Astrocyte of the spinal cord (primary cell): ENCODE measurements at regions not wholly inside any gene's neighbourhood (a gene's known extent, or its start where the extent isn't known, plus 50 kb on each side); places are given as distances from the start of the nearest gene placed in this dataset.
A peak's percentile ranks its signal among the peaks of the same experiment; 100 is the strongest.

ENCODE experiments used
- DNase-seq: peaks from one replicate; pipeline ENCODE4 v3.0.0; 2011; ENCODE audit warnings: low read depth, low spot score
- H3K4me3 ChIP-seq: 2 replicates; pipeline ENCODE4 v1.5.1; 2011; ENCODE audit warnings: low read depth, mild to moderate bottlenecking, low read length, moderate library complexity
- CTCF ChIP-seq: IDR thresholded peaks from 2 replicates; pipeline ENCODE4 v1.5.1; 2012; ENCODE audit warnings: low read depth, mild to moderate bottlenecking, low read length, inconsistent platforms
- in situ Hi-C: cut with HindIII; loops from 2 replicates; pipeline ENCODE4 v1.10.0; 2017; ENCODE audit warnings: low sequenced_read_pairs

- in situ Hi-C loops: no loop called here
- no peak overlapping the region for H3K4me3 ChIP-seq
- TF ChIP-seq CTCF: no peak
- no peak for DNase-seq
Measured at GRCh38 chr4:18869166-18869565, 847.6 kb upstream of the LCORL start.

- DNase-seq: no peak
- in situ Hi-C loops: no loop called here
- no peak for TF ChIP-seq CTCF
- H3K4me3 ChIP-seq: no peak overlapping the region
Measured at GRCh38 chr4:18860836-18861530, 839.4 kb upstream of the LCORL start.

GRCh38 chr4:18859468-18859867 is 837.9 kb upstream of the LCORL start:
- in situ Hi-C loops: no loop called here
- no peak overlapping the region for H3K4me3 ChIP-seq
- no peak for DNase-seq
- no peak for TF ChIP-seq CTCF

GRCh38 chr4:18858229-18858922 is 836.8 kb upstream of the LCORL start:
- no peak for DNase-seq
- TF ChIP-seq CTCF: no peak
- in situ Hi-C loops: no loop called here
- H3K4me3 ChIP-seq: no peak overlapping the region

- TF ChIP-seq CTCF: no peak
- DNase-seq: no peak
- H3K4me3 ChIP-seq: no peak overlapping the region
- in situ Hi-C loops: no loop called here
Measured at GRCh38 chr4:18850867-18851266, 829.3 kb upstream of the LCORL start.

GRCh38 chr4:18847249-18847890 is 825.8 kb upstream of the LCORL start:
- in situ Hi-C loops: no loop called here
- TF ChIP-seq CTCF: no peak
- peak; percentile 8 for DNase-seq
- H3K4me3 ChIP-seq: no peak overlapping the region
